ENCODE measurements at regions not wholly inside any gene's neighbourhood (a gene's known extent, or its start where the extent isn't known, plus 50 kb on each side); places are given as distances from the start of the nearest gene placed in this dataset.

- TF ChIP-seq ZNF615 (CRISPR knock-in tag; IDR thresholded peaks at IDR 0.05; ENCODE audit: borderline replicate concordance), result no peak
- no peak for TF ChIP-seq ZNF343 (CRISPR knock-in tag; IDR thresholded peaks at IDR 0.05)
- TF ChIP-seq KDM3A (CRISPR knock-in tag; IDR thresholded peaks at IDR 0.05; ENCODE audit: low read depth), result no peak
- no peak for TF ChIP-seq MAZ (IDR thresholded peaks at IDR 0.05; ENCODE audit: borderline replicate concordance, low read depth, low read length)
- no peak for TF ChIP-seq MAZ (CRISPR knock-in tag; IDR thresholded peaks at IDR 0.05; ENCODE audit: low read depth)
- TF ChIP-seq SAP130 (CRISPR knock-in tag; IDR thresholded peaks at IDR 0.05; ENCODE audit: low read depth), result no peak
Measured at GRCh38 chr3:161713731-161714130, 217.1 kb downstream of the OTOL1 start (continued).

GRCh38 chr3:161731968-161732367 lies 235.4 kb downstream of the OTOL1 start:
- Histone ChIP-seq H3K36me3 (replicated peaks in 1 of 2; ENCODE audit: control insufficient read depth in 1 of 2, insufficient read depth in 2 of 2, low read length in 2 of 2) (no peaks in the 10 kb centered on the region), H3K4me2 (ENCODE audit: low read depth, low read length) (no peak overlapping the region), H3K4me3 (replicated peaks in 1 of 3; ENCODE audit: insufficient read depth in 1 of 3, low read depth in 2 of 3, low read length in 3 of 3) (no peak overlapping the region), H2AFZ (ENCODE audit: low read length) (no peak overlapping the region), H3K27ac (ENCODE audit: extremely low read length, insufficient read depth, low read length) (no peak overlapping the region), H3K79me2 (ENCODE audit: insufficient read depth, low read length) (no peaks in the 10 kb centered on the region), H3K9me3 (ENCODE audit: low read length) (no peaks in the 10 kb centered on the region), H3K4me1 (ENCODE audit: insufficient read depth, low read length) (no peaks in the 10 kb centered on the region), H4K20me1 (ENCODE audit: insufficient read depth, low read length) (no peaks in the 10 kb centered on the region), H3K9ac (ENCODE audit: insufficient read depth, low read depth, low read length) (no peak overlapping the region), H3K27me3 (ENCODE audit: control insufficient read depth in 1 of 2, insufficient read depth in 2 of 2, low read length in 2 of 2) (no peaks in the 10 kb centered on the region)
- ATAC-seq (no peak), DNase-seq (ENCODE audit: low spot score) (no peak), FAIRE-seq (no peak)
- TF ChIP-seq SALL2 (CRISPR knock-in tag; IDR thresholded peaks at IDR 0.05) (no peak), PREB (CRISPR knock-in tag; IDR thresholded peaks at IDR 0.05) (no peak), ZNF12 (CRISPR knock-in tag; IDR thresholded peaks at IDR 0.05) (no peak), MED1 (CRISPR knock-in tag; IDR thresholded peaks at IDR 0.05) (no peak), GPN1 (CRISPR knock-in tag; IDR thresholded peaks at IDR 0.05; ENCODE audit: borderline replicate concordance) (no peak), MTF2 (CRISPR knock-in tag; IDR thresholded peaks at IDR 0.05; ENCODE audit: borderline replicate concordance) (no peak), ZNF253 (CRISPR knock-in tag; IDR thresholded peaks at IDR 0.05; ENCODE audit: borderline replicate concordance) (no peak), ZNF121 (CRISPR knock-in tag; IDR thresholded peaks at IDR 0.05) (no peak), FOXA1 (IDR thresholded peaks at IDR 0.05) (no peak), FOXA1 (CRISPR knock-in tag; IDR thresholded peaks at IDR 0.05) (no peak), XRCC5 (optimal IDR thresholded peaks at IDR 0.05; ENCODE audit: low read length) (no peak), JUND (CRISPR knock-in tag; IDR thresholded peaks at IDR 0.05) (no peak), GZF1 (CRISPR knock-in tag; IDR thresholded peaks at IDR 0.05) (no peak)
- TF ChIP-seq, protein P1, sequence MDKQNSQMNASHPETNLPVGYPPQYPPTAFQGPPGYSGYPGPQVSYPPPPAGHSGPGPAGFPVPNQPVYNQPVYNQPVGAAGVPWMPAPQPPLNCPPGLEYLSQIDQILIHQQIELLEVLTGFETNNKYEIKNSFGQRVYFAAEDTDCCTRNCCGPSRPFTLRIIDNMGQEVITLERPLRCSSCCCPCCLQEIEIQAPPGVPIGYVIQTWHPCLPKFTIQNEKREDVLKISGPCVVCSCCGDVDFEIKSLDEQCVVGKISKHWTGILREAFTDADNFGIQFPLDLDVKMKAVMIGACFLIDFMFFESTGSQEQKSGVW (CRISPR knock-in tag; IDR thresholded peaks at IDR 0.05; ENCODE audit: borderline replicate concordance), result no peak
- ChIA-PET CTCF (ENCODE audit: low intra/inter-chr PET ratio, low total read pairs) (no interaction called here), POLR2A (no interaction called here)
- in situ Hi-C loops (cut with HindIII; ENCODE audit: extremely low pct_ligation_motif_present, low pct_unique_long_range_greater_than_20kb) (no loop called here), intact Hi-C loops (cut with micrococcal nuclease; ENCODE audit: unreplicated experiment) (no loop called here)
- 29% methylated on average over 2 of the region's 2 CpGs for whole genome bisulfite sequencing (ENCODE audit: low lambda C conversion rate)
- no TSS peak for BruUV-seq (replicated peaks)

All from HepG2 (cell line).